Uterus (tissue), 2 donors: ENCODE measurements at regions not wholly inside any gene's neighbourhood (a gene's known extent, or its start where the extent isn't known, plus 50 kb on each side); places are given as distances from the start of the nearest gene placed in this dataset.

ENCODE experiments used
- POLR2A ChIP-seq, 2 donors: fragments of 450-650 bp; IDR thresholded peaks; one replicate each; pipeline ENCODE4 v1.6.1; 2016; ENCODE audit warnings: antibody characterized with exemption in 2 of 2, mild to moderate bottlenecking in 1 of 2, moderate library complexity in 1 of 2
- TF ChIP-seq, protein P1 (sequence below), 4 experiments: fragments of 200-600 bp in 2 of 4; fragments of 450-650 bp in 2 of 4; sonication (generic) in 2 of 4; IDR thresholded peaks; one replicate each; pipeline ENCODE4 v1.5.1; 2016 to 2019; ENCODE audit warnings: antibody characterized with exemption in 4 of 4, mild to moderate bottlenecking in 2 of 4, moderate library complexity in 1 of 4

DNA sequence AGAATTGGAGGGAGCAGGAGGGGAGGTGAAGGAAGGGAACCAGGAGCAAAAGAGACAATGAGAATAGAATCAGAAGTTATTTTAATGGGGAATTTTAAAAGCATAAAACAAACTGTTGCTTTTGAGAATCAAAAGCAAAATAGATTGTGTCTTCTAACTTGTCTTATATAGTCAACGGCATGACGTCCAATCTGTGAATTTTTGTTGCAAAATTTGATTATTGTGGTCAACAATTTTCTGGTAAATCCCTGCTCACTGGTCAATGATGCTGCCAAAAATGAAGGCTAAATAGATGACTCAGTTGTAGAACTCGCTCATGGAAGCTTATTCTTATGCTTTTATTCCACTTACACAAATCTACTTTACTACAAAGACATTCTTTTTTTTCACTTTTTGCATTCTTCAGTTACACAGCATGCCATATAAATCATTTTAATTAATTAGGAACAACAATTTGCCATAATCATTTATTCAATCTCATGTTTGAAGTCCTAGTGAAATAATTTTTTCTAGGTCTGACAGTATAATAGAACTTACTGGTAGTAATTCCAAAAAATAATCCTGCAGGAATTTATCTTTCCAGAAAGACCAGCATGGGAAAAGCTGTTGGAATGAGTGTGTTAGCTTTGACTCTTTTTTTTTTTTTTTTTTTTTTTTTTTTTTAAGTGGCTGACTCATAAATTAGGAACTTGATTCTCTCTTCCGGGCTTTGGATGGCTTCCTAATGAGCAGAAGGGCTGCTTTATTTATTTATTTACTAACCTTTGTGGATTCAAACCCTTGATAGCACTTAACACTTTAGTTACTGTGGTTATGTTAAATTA, 256.9 kb downstream of the SPRY2 start:
- TF ChIP-seq, protein P1, sequence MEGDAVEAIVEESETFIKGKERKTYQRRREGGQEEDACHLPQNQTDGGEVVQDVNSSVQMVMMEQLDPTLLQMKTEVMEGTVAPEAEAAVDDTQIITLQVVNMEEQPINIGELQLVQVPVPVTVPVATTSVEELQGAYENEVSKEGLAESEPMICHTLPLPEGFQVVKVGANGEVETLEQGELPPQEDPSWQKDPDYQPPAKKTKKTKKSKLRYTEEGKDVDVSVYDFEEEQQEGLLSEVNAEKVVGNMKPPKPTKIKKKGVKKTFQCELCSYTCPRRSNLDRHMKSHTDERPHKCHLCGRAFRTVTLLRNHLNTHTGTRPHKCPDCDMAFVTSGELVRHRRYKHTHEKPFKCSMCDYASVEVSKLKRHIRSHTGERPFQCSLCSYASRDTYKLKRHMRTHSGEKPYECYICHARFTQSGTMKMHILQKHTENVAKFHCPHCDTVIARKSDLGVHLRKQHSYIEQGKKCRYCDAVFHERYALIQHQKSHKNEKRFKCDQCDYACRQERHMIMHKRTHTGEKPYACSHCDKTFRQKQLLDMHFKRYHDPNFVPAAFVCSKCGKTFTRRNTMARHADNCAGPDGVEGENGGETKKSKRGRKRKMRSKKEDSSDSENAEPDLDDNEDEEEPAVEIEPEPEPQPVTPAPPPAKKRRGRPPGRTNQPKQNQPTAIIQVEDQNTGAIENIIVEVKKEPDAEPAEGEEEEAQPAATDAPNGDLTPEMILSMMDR (IDR thresholded peaks at IDR 0.05): no peak
- TF ChIP-seq POLR2A (IDR thresholded peaks at IDR 0.05): no peak
